GM12874 (cell line): ENCODE measurements at regions not wholly inside any gene's neighbourhood (a gene's known extent, or its start where the extent isn't known, plus 50 kb on each side); places are given as distances from the start of the nearest gene placed in this dataset.

ENCODE experiments used
- CTCF ChIP-seq: IDR thresholded peaks from 2 replicates; pipeline ENCODE4 v1.5.1; 2011; ENCODE audit warnings: low read depth, mild to moderate bottlenecking, control low read depth, low read length, moderate library complexity; ENCODE audit not compliant: insufficient read depth

GRCh38 chr4:110978761-110979160, 355.9 kb upstream of the PITX2 start:
- TF ChIP-seq CTCF: no peak

- TF ChIP-seq CTCF: no peak
These were observed 359.6 kb upstream of the PITX2 start for GRCh38 chr4:110982486-110982885.

GRCh38 chr4:110988722-110989121, 365.8 kb upstream of the PITX2 start:
- no peak for TF ChIP-seq CTCF

GRCh38 chr4:110989125-110989524, 366.2 kb upstream of the PITX2 start:
- no peak for TF ChIP-seq CTCF

- TF ChIP-seq CTCF: no peak
These were observed 371.9 kb upstream of the PITX2 start for GRCh38 chr4:110994781-110995180.

- no peak for TF ChIP-seq CTCF
These were observed 375.4 kb upstream of the PITX2 start for GRCh38 chr4:110998320-110998719.

- TF ChIP-seq CTCF: no peak
These were observed 388.6 kb upstream of the PITX2 start for GRCh38 chr4:111011458-111011857.

GRCh38 chr4:111013846-111014245, 391.0 kb upstream of the PITX2 start:
- TF ChIP-seq CTCF: no peak
